B cell (primary cell): ENCODE measurements at regions not wholly inside any gene's neighbourhood (a gene's known extent, or its start where the extent isn't known, plus 50 kb on each side); places are given as distances from the start of the nearest gene placed in this dataset.
A peak's percentile ranks its signal among the peaks of the same experiment; 100 is the strongest.

ENCODE experiments used
- ATAC-seq: fragments of 200-7000 bp; cut with Tn5 transposase; one replicate; pipeline ENCODE4 v1.10.0; 2021; ENCODE audit warnings: low read depth, mild to moderate bottlenecking, moderate number of reproducible peaks, moderate library complexity
- CTCF ChIA-PET: fragments of 350-600 bp; sonication (Branson Sonifier 250); formaldehyde crosslinking; loops from one replicate; lab custom pipeline; 2021; ENCODE audit warnings: antibody characterized with exemption, inconsistent platforms; lab: Charles Lee
- POLR2A ChIA-PET: fragments of 350-600 bp; sonication (Branson Sonifier 250); formaldehyde crosslinking; loops from one replicate; lab custom pipeline; 2021; ENCODE audit warnings: antibody characterized with exemption; lab: Charles Lee
- DNase-seq: peaks from one replicate; pipeline ENCODE4 v3.0.0; 2013
- H2AFZ ChIP-seq: 2 replicates; pipeline ENCODE4 v1.6.1; 2012; ENCODE audit warnings: mild to moderate bottlenecking, low read depth, low read length; ENCODE audit not compliant: insufficient read depth, poor library complexity, severe bottlenecking
- H3K27ac ChIP-seq, 2 donors: 1 replicate in 1 of 2; 2 replicates in 1 of 2; pipeline ENCODE4 v1.5.1; 2012 to 2013; ENCODE audit warnings: low read length in 2 of 2, mild to moderate bottlenecking in 2 of 2, moderate library complexity in 1 of 2
- H3K27me3 ChIP-seq, 4 experiments: fragments of 200-600 bp in 1 of 4; sonication (generic) in 1 of 4; replicated peaks in 1 of 4; 1 replicate in 2 of 4; 2 replicates in 2 of 4; pipeline versions ENCODE4 v1.6.1 to v1.7.0; 2013 to 2016; ENCODE audit warnings: low read length in 3 of 4, mild to moderate bottlenecking in 2 of 4, mixed read lengths in 1 of 4, moderate library complexity in 1 of 4; ENCODE audit not compliant: insufficient read depth in 4 of 4, control insufficient read depth in 3 of 4; ENCODE audit errors: control extremely low read depth in 1 of 4
- H3K36me3 ChIP-seq, 2 experiments: replicated peaks in 1 of 2; 1 replicate in 1 of 2; 2 replicates in 1 of 2; pipeline versions ENCODE4 v1.6.1 to v1.7.1; 2013; ENCODE audit warnings: low read length in 1 of 2; ENCODE audit not compliant: insufficient read depth in 2 of 2, control insufficient read depth in 1 of 2; ENCODE audit errors: control extremely low read depth in 1 of 2, extremely low read depth in 1 of 2
- H3K4me1 ChIP-seq, 2 donors: fragments of 200-600 bp in 1 of 2; sonication (generic) in 1 of 2; 1 replicate in 1 of 2; 2 replicates in 1 of 2; pipeline versions ENCODE4 v1.5.1 to v1.6.1; 2013 to 2017; ENCODE audit warnings: low read length in 2 of 2; ENCODE audit not compliant: control insufficient read depth in 2 of 2, insufficient read depth in 2 of 2
- H3K4me2 ChIP-seq: replicated peaks from 2 replicates; pipeline ENCODE3; 2012; ENCODE audit warnings: mild to moderate bottlenecking, low read depth, low read length; ENCODE audit not compliant: poor library complexity, severe bottlenecking
- H3K4me3 ChIP-seq, 5 experiments: fragments of 200-600 bp in 1 of 5; sonication (generic) in 1 of 5; 1 replicate in 3 of 5; 2 replicates in 2 of 5; pipeline versions ENCODE4 v1.5.1 to v1.7.0; 2011 to 2016; ENCODE audit warnings: low read length in 4 of 5, mild to moderate bottlenecking in 4 of 5, low read depth in 2 of 5, control low read depth in 1 of 5, moderate library complexity in 1 of 5; ENCODE audit not compliant: insufficient read depth in 1 of 5; ENCODE audit errors: control extremely low read depth in 1 of 5, extremely low read depth in 1 of 5
- H3K79me2 ChIP-seq: fragments of 200-600 bp; sonication (generic); one replicate; pipeline ENCODE4 v1.6.0; 2016; ENCODE audit warnings: low read length; ENCODE audit not compliant: control insufficient read depth, insufficient read depth
- H3K9ac ChIP-seq: fragments of 200-600 bp; sonication (generic); 2 replicates; pipeline ENCODE4 v1.6.1; 2017; ENCODE audit warnings: mild to moderate bottlenecking, low read length, moderate library complexity
- H3K9me3 ChIP-seq, 3 donors: one replicate each; pipeline versions ENCODE4 v1.6.1 to v1.7.1; 2013; ENCODE audit warnings: low read length in 2 of 3; ENCODE audit not compliant: control insufficient read depth in 2 of 3, insufficient read depth in 1 of 3; ENCODE audit errors: control extremely low read depth in 1 of 3
- H4K20me1 ChIP-seq: 2 replicates; pipeline ENCODE4 v1.6.0; 2012; ENCODE audit warnings: mild to moderate bottlenecking, low read length; ENCODE audit not compliant: insufficient read depth, control insufficient read depth, poor library complexity, severe bottlenecking
- H3K27ac Mint-ChIP-seq: one replicate; pipeline ENCODE4 v1.8.0; 2021; ENCODE audit warnings: mixed read lengths
- H3K27me3 Mint-ChIP-seq: one replicate; pipeline ENCODE4 v1.8.0; 2021; ENCODE audit warnings: mixed read lengths
- H3K4me1 Mint-ChIP-seq: one replicate; pipeline ENCODE4 v1.8.0; 2021; ENCODE audit warnings: mixed read lengths
- H3K4me3 Mint-ChIP-seq: one replicate; pipeline ENCODE4 v1.8.0; 2021; ENCODE audit warnings: mixed read lengths
- H3K9me3 Mint-ChIP-seq: one replicate; pipeline ENCODE4 v1.8.0; 2022; ENCODE audit warnings: mixed read lengths; ENCODE audit not compliant: insufficient read depth
- CTCF ChIP-seq: fragments of 200-600 bp; IDR thresholded peaks from one replicate; pipeline ENCODE4 v1.8.0; 2022; ENCODE audit warnings: antibody characterized with exemption, mild to moderate bottlenecking
- EZH2 ChIP-seq: IDR thresholded peaks from 2 replicates; pipeline ENCODE4 v1.6.1; 2012; ENCODE audit warnings: borderline replicate concordance, low read depth, mild to moderate bottlenecking, moderate library complexity, low read length; ENCODE audit not compliant: insufficient read depth, poor library complexity, severe bottlenecking
- WGBS: methylation state at CpG from one replicate; pipeline ENCODE4 v1.1.5; 2013; ENCODE audit warnings: missing lambda C conversion rate; ENCODE audit not compliant: insufficient coverage; 5-methylcytosine and 5-hydroxymethylcytosine counted together
- intact Hi-C: fragments of 100-400 bp; cut with micrococcal nuclease; formaldehyde crosslinking; loops from one replicate; pipeline ENCODE4 v1.10.0; 2022

GRCh38 chr2:43157506-43158246, 68.7 kb downstream of the ZFP36L2 start:
- Histone ChIP-seq H3K4me3 (no peak overlapping the region), H3K9ac (no peak overlapping the region), H3K9me3 (no peaks in the 10 kb centered on the region), H3K79me2 (no peaks in the 10 kb centered on the region), H2AFZ (peak overlapping the region; percentile 71), H3K4me2 (peak overlapping the region; percentile 64), H3K4me1 (peaks cover 33 to 51% of the 10 kb centered on the region in 2 donors), H3K27ac (peak overlapping the region in 1 of 2 donors; percentile 84), H3K27me3 (no peaks in the 10 kb centered on the region), H3K36me3 (no peaks in the 10 kb centered on the region), H4K20me1 (no peaks in the 10 kb centered on the region)
- no peaks in the 10 kb centered on the region for H3K9me3 Mint-ChIP-seq
- no peaks in the 10 kb centered on the region for H3K27me3 Mint-ChIP-seq
- ATAC-seq: no peak
- POLR2A ChIA-PET: interaction anchor here (0.9 to 1.3 kb wide), 5 partner anchors 11 to 69 kb away, joined by 3 to 10 read pairs (median 4); partner anchors contain the start of gene ZFP36L2
- 83% methylated on average over 11 of the region's 14 CpGs for WGBS
- no peak for DNase-seq
- CTCF ChIA-PET: no interaction called here
- H3K4me3 Mint-ChIP-seq: peak overlapping the region; percentile 81
- intact Hi-C loops: loop anchor here (10.0 kb wide), 1 partner anchor 1053 kb away; no protein-coding TSS in a partner anchor
- H3K27ac Mint-ChIP-seq: peak overlapping the region; percentile 97
- peaks cover 56% of the 10 kb centered on the region for H3K4me1 Mint-ChIP-seq
- TF ChIP-seq EZH2 (no peak), CTCF (no peak)

DNA sequence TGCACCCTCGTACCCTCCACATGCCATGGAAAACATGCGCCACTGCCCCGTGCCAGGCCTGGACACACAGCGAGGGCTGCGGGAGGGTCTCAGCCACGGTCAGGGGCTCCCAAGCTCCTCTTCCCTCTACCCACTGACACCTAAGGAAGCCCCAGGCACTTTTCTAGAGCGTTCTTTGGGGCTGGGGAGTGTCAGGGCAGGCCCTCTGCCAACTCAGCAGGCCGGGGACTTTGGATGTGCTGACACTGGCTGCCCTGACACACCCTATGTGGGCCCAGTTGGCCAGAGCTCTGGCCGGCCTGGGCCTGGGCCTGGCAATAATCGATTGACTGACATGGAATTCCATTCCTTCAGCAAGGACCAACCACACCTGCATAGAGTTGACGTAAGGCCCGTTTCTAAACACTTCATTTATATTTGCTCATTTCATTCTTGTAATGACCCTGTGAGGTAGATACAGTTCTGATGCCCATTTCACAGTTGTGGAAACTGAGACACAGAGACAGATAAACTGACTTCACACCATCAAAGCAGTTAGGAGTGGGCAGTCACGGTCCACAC, 70.5 kb downstream of the ZFP36L2 start:
- Mint-ChIP-seq H3K4me3 (no peak overlapping the region), H3K27ac (peak overlapping the region; percentile 20), H3K9me3 (no peaks in the 10 kb centered on the region), H3K4me1 (peaks cover 52% of the 10 kb centered on the region), H3K27me3 (no peaks in the 10 kb centered on the region)
- no peak overlapping the region for H3K4me3 ChIP-seq
- intact Hi-C loops: loop anchor here (10.0 kb wide), 1 partner anchor 1051 kb away; no protein-coding TSS in a partner anchor
- H4K20me1 ChIP-seq: no peaks in the 10 kb centered on the region
- H3K27ac ChIP-seq: no peak overlapping the region
- H3K79me2 ChIP-seq: no peaks in the 10 kb centered on the region
- H3K27me3 ChIP-seq: no peaks in the 10 kb centered on the region
- H3K9me3 ChIP-seq: no peaks in the 10 kb centered on the region
- ATAC-seq: no peak
- H3K9ac ChIP-seq: no peak overlapping the region
- no peaks in the 10 kb centered on the region for H3K36me3 ChIP-seq
- POLR2A ChIA-PET: no interaction called here
- 97% methylated on average over 8 of the region's 13 CpGs for WGBS
- CTCF ChIA-PET: interaction anchor here (0.8 to 1.1 kb wide), 3 partner anchors 23 to 73 kb away, joined by 3 read pairs; no protein-coding TSS in a partner anchor
- no peak overlapping the region for H3K4me2 ChIP-seq
- no peak for TF ChIP-seq EZH2
- no peak for TF ChIP-seq CTCF
- no peak for DNase-seq
- no peak overlapping the region for H2AFZ ChIP-seq
- peaks cover 37 to 53% of the 10 kb centered on the region in 2 donors for H3K4me1 ChIP-seq
